Suprapubic skin (tissue), 3 donors: ENCODE measurements at regions not wholly inside any gene's neighbourhood (a gene's known extent, or its start where the extent isn't known, plus 50 kb on each side); places are given as distances from the start of the nearest gene placed in this dataset.

Experiments
- CTCF ChIP-seq, 2 donors: fragments of 200-600 bp in 1 of 2; fragments of 450-650 bp in 1 of 2; sonication (generic) in 1 of 2; IDR thresholded peaks; one replicate each; pipeline ENCODE4 v1.5.1; 2016 to 2019; ENCODE audit warnings: antibody characterized with exemption in 2 of 2, mild to moderate bottlenecking in 1 of 2, moderate library complexity in 1 of 2
- EP300 ChIP-seq: sonication (generic); formaldehyde crosslinking; IDR thresholded peaks from one replicate; pipeline ENCODE4 v1.6.1; 2017; ENCODE audit warnings: antibody characterized with exemption

DNA sequence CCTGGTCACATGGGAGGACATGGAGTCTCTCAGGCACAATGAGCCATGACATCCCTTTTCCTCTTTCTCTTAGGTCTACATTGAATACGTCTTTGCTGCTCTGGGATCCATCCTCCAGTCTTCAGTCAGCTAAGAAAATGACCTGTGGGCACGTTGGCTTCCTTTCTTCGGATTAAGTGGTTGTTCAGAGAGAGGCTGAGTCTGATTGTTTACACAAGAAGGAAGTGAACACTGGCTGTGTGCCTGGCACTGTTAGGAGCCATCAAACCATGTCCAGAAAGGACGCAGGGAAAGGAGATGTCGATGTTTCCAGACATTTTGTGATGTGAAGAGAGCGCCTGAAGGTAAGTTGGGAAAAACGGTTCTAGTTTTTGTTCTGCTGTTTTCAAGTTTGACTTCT lies 309.9 kb upstream of the CDYL start:
- TF ChIP-seq EP300 (no peak), CTCF (IDR thresholded peaks at IDR 0.05) (no peak)
